ENCODE measurements at regions not wholly inside any gene's neighbourhood (a gene's known extent, or its start where the extent isn't known, plus 50 kb on each side); places are given as distances from the start of the nearest gene placed in this dataset.

- no peak for TF ChIP-seq CTCF (IDR thresholded peaks at IDR 0.05)
- no peak for TF ChIP-seq POLR2A (IDR thresholded peaks at IDR 0.05)
These were observed 1005.1 kb downstream of the PDHA2 start for GRCh38 chr4:96844858-96845490.

Data from body of pancreas (tissue), 4 donors.